IMR-90 (cell line): ENCODE measurements at regions not wholly inside any gene's neighbourhood (a gene's known extent, or its start where the extent isn't known, plus 50 kb on each side); places are given as distances from the start of the nearest gene placed in this dataset.

Experiments
- ATAC-seq: fragments of 200-7000 bp; cut with Tn5 transposase; 2 replicates; pipeline ENCODE4 v1.9.1; 2020; ENCODE audit warnings: low read depth, mild to moderate bottlenecking, moderate library complexity
- BruUV-seq: library from RNA; stranded (reverse); fragments of 400-500 nt; replicated peaks from 2 replicates; lab custom pipeline; 2021; lab: Mats Ljungman, UMichigan
- CTCF ChIA-PET: fragments of 300-600 bp; formaldehyde crosslinking; extraction: SDS; loops from one replicate; lab custom pipeline; 2021; ENCODE audit warnings: antibody characterized with exemption; lab: Yijun Ruan, JAX
- POLR2A ChIA-PET: fragments of 300-600 bp; sonication (Branson Sonifier 250); formaldehyde crosslinking; loops from one replicate; lab custom pipeline; 2022; ENCODE audit warnings: antibody characterized with exemption; ENCODE audit not compliant: unreplicated experiment; lab: Charles Lee
- DNase-seq: peaks from one replicate; pipeline ENCODE4 v3.0.0; 2013
- H2AFZ ChIP-seq: replicated peaks from 2 replicates; pipeline ENCODE3; 2013; ENCODE audit warnings: low read length, mild to moderate bottlenecking; ENCODE audit not compliant: poor library complexity
- H2AK5ac ChIP-seq: 2 replicates; pipeline ENCODE4 v1.6.1; 2013; ENCODE audit warnings: low read depth, low read length, inconsistent platforms
- H2AK9ac ChIP-seq: replicated peaks from 2 replicates; pipeline ENCODE3; 2013; ENCODE audit warnings: mild to moderate bottlenecking, low read depth, low read length, moderate library complexity; ENCODE audit not compliant: poor library complexity
- H2BK120ac ChIP-seq: 2 replicates; pipeline ENCODE4 v1.6.1; 2013; ENCODE audit warnings: low read depth, low read length, inconsistent platforms
- H2BK15ac ChIP-seq: 3 replicates; pipeline ENCODE4 v1.6.1; 2013; ENCODE audit warnings: low read depth, low read length, inconsistent platforms
- H2BK20ac ChIP-seq: 2 replicates; pipeline ENCODE4 v1.6.1; 2013; ENCODE audit warnings: low read depth, mild to moderate bottlenecking, inconsistent platforms, low read length, moderate library complexity
- H2BK5ac ChIP-seq: 2 replicates; pipeline ENCODE4 v1.6.1; 2013; ENCODE audit warnings: mild to moderate bottlenecking, low read depth, low read length, inconsistent platforms; ENCODE audit not compliant: poor library complexity, severe bottlenecking
- H3K14ac ChIP-seq: replicated peaks from 2 replicates; pipeline ENCODE4 v1.6.1; 2013; ENCODE audit warnings: low read depth, low read length, inconsistent platforms
- H3K18ac ChIP-seq: 2 replicates; pipeline ENCODE4 v1.6.1; 2013; ENCODE audit warnings: low read depth, low read length, control low read depth
- H3K23ac ChIP-seq: 2 replicates; pipeline ENCODE4 v1.6.1; 2013; ENCODE audit warnings: low read depth, low read length, inconsistent platforms
- H3K27ac ChIP-seq: 2 replicates; pipeline ENCODE4 v1.5.1; 2013; ENCODE audit warnings: mild to moderate bottlenecking, control low read depth, low read length; ENCODE audit not compliant: insufficient read depth
- H3K27me3 ChIP-seq: 2 replicates; pipeline ENCODE4 v1.6.1; 2013; ENCODE audit warnings: low read length; ENCODE audit not compliant: control insufficient read depth, insufficient read depth
- H3K36me3 ChIP-seq: 2 replicates; pipeline ENCODE4 v1.6.1; 2013; ENCODE audit warnings: low read length, mixed read lengths; ENCODE audit not compliant: control insufficient read depth, insufficient read depth
- H3K4ac ChIP-seq: 2 replicates; pipeline ENCODE4 v1.6.1; 2013; ENCODE audit warnings: low read depth, low read length, inconsistent platforms
- H3K4me1 ChIP-seq: 2 replicates; pipeline ENCODE4 v1.6.1; 2013; ENCODE audit warnings: low read length, mixed read lengths; ENCODE audit not compliant: control insufficient read depth, insufficient read depth
- H3K4me2 ChIP-seq: 2 replicates; pipeline ENCODE4 v1.6.1; 2013; ENCODE audit warnings: low read depth, mild to moderate bottlenecking, control low read depth, low read length, moderate library complexity
- H3K4me3 ChIP-seq: 2 replicates; pipeline ENCODE4 v1.5.1; 2013; ENCODE audit warnings: low read depth, mild to moderate bottlenecking, control low read depth, low read length, moderate library complexity; ENCODE audit not compliant: insufficient read depth
- H3K56ac ChIP-seq: 2 replicates; pipeline ENCODE4 v1.6.1; 2013; ENCODE audit warnings: low read length, inconsistent platforms; ENCODE audit not compliant: insufficient read depth; ENCODE audit errors: extremely low read depth
- H3K79me1 ChIP-seq, 2 experiments: 2 replicates each; pipeline ENCODE4 v1.6.1; 2013; ENCODE audit warnings: low read length in 2 of 2, inconsistent platforms in 1 of 2, low read depth in 1 of 2
- H3K9ac ChIP-seq: 2 replicates; pipeline ENCODE4 v1.6.1; 2013; ENCODE audit warnings: low read depth, low read length, control low read depth
- H3K9me1 ChIP-seq: 2 replicates; pipeline ENCODE4 v1.6.1; 2013; ENCODE audit warnings: low read length, inconsistent platforms; ENCODE audit not compliant: insufficient read depth
- H3K9me3 ChIP-seq: 2 replicates; pipeline ENCODE4 v1.6.1; 2013; ENCODE audit warnings: low read length; ENCODE audit not compliant: control insufficient read depth, insufficient read depth
- H4K20me1 ChIP-seq: 2 replicates; pipeline ENCODE4 v1.6.1; 2013; ENCODE audit warnings: low read length, inconsistent platforms; ENCODE audit not compliant: insufficient read depth
- H4K5ac ChIP-seq: 2 replicates; pipeline ENCODE4 v1.6.1; 2013; ENCODE audit warnings: mild to moderate bottlenecking, low read depth, low read length, control low read depth
- H4K8ac ChIP-seq, 2 experiments: 2 replicates each; pipeline ENCODE4 v1.6.1; 2013; ENCODE audit warnings: low read depth in 2 of 2, low read length in 2 of 2, control low read depth in 1 of 2, inconsistent platforms in 1 of 2
- H4K91ac ChIP-seq: 2 replicates; pipeline ENCODE4 v1.6.1; 2013; ENCODE audit warnings: low read depth, low read length, inconsistent platforms; ENCODE audit not compliant: insufficient read depth
- BHLHE40 ChIP-seq: fragments of 150-350 bp; IDR thresholded peaks from 2 replicates; pipeline ENCODE4 v1.6.1; 2016; ENCODE audit warnings: mild to moderate bottlenecking, low read depth, low read length
- CEBPB ChIP-seq: IDR thresholded peaks from 2 replicates; pipeline ENCODE4 v1.6.1; 2012; ENCODE audit warnings: low read depth, low read length, improper control_type of control experiment
- CHD1 ChIP-seq: IDR thresholded peaks from 2 replicates; pipeline ENCODE4 v1.6.1; 2012; ENCODE audit warnings: low read depth, low read length, improper control_type of control experiment
- CTCF ChIP-seq: conservative IDR thresholded peaks from 2 replicates; pipeline ENCODE4 v1.5.1; 2012; ENCODE audit warnings: mild to moderate bottlenecking, low read depth, low read length, improper control_type of control experiment
- ELK1 ChIP-seq: fragments of 150-350 bp; IDR thresholded peaks from 2 replicates; pipeline ENCODE4 v1.6.1; 2016; ENCODE audit warnings: low read depth, mild to moderate bottlenecking, low read length, moderate library complexity, borderline replicate concordance
- FOS ChIP-seq: fragments of 150-350 bp; IDR thresholded peaks from 2 replicates; pipeline ENCODE4 v1.6.1; 2016; ENCODE audit warnings: low read depth, low read length
- MAFK ChIP-seq: IDR thresholded peaks from 2 replicates; pipeline ENCODE4 v1.6.1; 2012; ENCODE audit warnings: low read depth, low read length, improper control_type of control experiment
- MAZ ChIP-seq: IDR thresholded peaks from 2 replicates; pipeline ENCODE4 v1.6.1; 2012; ENCODE audit warnings: low read depth, mild to moderate bottlenecking, low read length, improper control_type of control experiment, moderate library complexity, borderline replicate concordance
- MXI1 ChIP-seq: IDR thresholded peaks from 2 replicates; pipeline ENCODE4 v1.6.1; 2012; ENCODE audit warnings: low read depth, mild to moderate bottlenecking, low read length, moderate library complexity, borderline replicate concordance
- NFE2L2 ChIP-seq: fragments of 150-350 bp; IDR thresholded peaks from 2 replicates; pipeline ENCODE4 v1.6.1; 2016; ENCODE audit warnings: low read depth, mild to moderate bottlenecking, low read length
- RAD21 ChIP-seq: IDR thresholded peaks from 2 replicates; pipeline ENCODE4 v1.6.1; 2012; ENCODE audit warnings: low read length, improper control_type of control experiment
- RCOR1 ChIP-seq: IDR thresholded peaks from 2 replicates; pipeline ENCODE4 v1.6.1; 2012; ENCODE audit warnings: mild to moderate bottlenecking, low read length, improper control_type of control experiment; ENCODE audit not compliant: insufficient replicate concordance
- RFX5 ChIP-seq: IDR thresholded peaks from 2 replicates; pipeline ENCODE4 v1.8.0; 2012; ENCODE audit warnings: low read depth, mild to moderate bottlenecking, low read length, moderate library complexity
- SMC3 ChIP-seq: fragments of 150-350 bp; IDR thresholded peaks from 2 replicates; pipeline ENCODE4 v1.6.1; 2016; ENCODE audit warnings: low read depth, mild to moderate bottlenecking, antibody characterized with exemption, low read length, moderate library complexity
- USF2 ChIP-seq: fragments of 150-350 bp; IDR thresholded peaks from 2 replicates; pipeline ENCODE4 v1.6.1; 2017; ENCODE audit warnings: mild to moderate bottlenecking, antibody characterized with exemption, low read length, low read depth
- WGBS, 2 experiments: methylation state at CpG; one replicate each; pipeline versions ENCODE4 v1.1.5 to v1.1.7; 2013; ENCODE audit warnings: missing lambda C conversion rate in 2 of 2; ENCODE audit not compliant: insufficient read length in 1 of 2; ENCODE audit errors: extremely low coverage in 2 of 2; 5-methylcytosine and 5-hydroxymethylcytosine counted together
- dilution Hi-C: fragments of 300-500 bp; cut with HindIII; formaldehyde crosslinking; loops from one replicate; pipeline ENCODE4 v1.14.3; 2018; ENCODE audit warnings: low sequenced_read_pairs; ENCODE audit not compliant: unreplicated experiment
- in situ Hi-C: fragments of 300-500 bp; cut with MboI; formaldehyde crosslinking; loops from 3 replicates; pipeline ENCODE4 v1.14.3; 2019; ENCODE audit warnings: low sequenced_read_pairs, inconsistent platforms, mixed read lengths
- intact Hi-C: fragments of 100-400 bp; cut with micrococcal nuclease; formaldehyde crosslinking; loops from 2 replicates; pipeline ENCODE4 v1.10.0; 2022

- Histone ChIP-seq H3K9ac (no peak overlapping the region), H3K4me3 (no peak overlapping the region), H3K4me1 (peaks cover 9% of the 10 kb centered on the region), H3K18ac (no peak overlapping the region), H3K9me3 (no peaks in the 10 kb centered on the region), H4K8ac (no peak overlapping the region), H2AFZ (no peak overlapping the region), H3K9me1 (peaks cover 8% of the 10 kb centered on the region; the same call in 1 of the 2 replicates), H3K27me3 (no peaks in the 10 kb centered on the region), H4K5ac (no peak overlapping the region), H2BK120ac (no peak overlapping the region), H2BK15ac (no peak overlapping the region), H2AK9ac (no peak overlapping the region), H2BK5ac (no peak overlapping the region), H4K91ac (no peak overlapping the region), H3K79me1 (no peaks in the 10 kb centered on the region), H3K27ac (no peak overlapping the region), H3K4me2 (no peak overlapping the region), H2BK20ac (no peak overlapping the region), H2AK5ac (no peak overlapping the region), H3K4ac (no peak overlapping the region), H3K23ac (no peak overlapping the region), H3K14ac (no peak overlapping the region), H3K56ac (no peak overlapping the region), H4K20me1 (no peaks in the 10 kb centered on the region), H3K36me3 (no peaks in the 10 kb centered on the region)
- no peak for DNase-seq
- POLR2A ChIA-PET, result no interaction called here
- dilution Hi-C loops (no loop called here), in situ Hi-C loops (no loop called here), intact Hi-C loops (loop anchor here (10.0 kb wide), 2 partner anchors 250 to 280 kb away; no protein-coding TSS in a partner anchor)
- WGBS, 2 experiments, result no CpG with 5 or more reads among the region's 9 CpGs
- no peak for ATAC-seq
- BruUV-seq, result no TSS peak
- no peak for TF ChIP-seq MAFK
- TF ChIP-seq NFE2L2, result no peak
- no peak for TF ChIP-seq MAZ
- no peak for TF ChIP-seq CEBPB
- no peak for TF ChIP-seq MXI1
- TF ChIP-seq CTCF, result no peak
- no peak for TF ChIP-seq FOS
- no peak for TF ChIP-seq ELK1
- no peak for TF ChIP-seq RAD21
- no peak for TF ChIP-seq CHD1
- no peak for TF ChIP-seq USF2
- no peak for TF ChIP-seq SMC3
- TF ChIP-seq RFX5, result no peak
- no peak for TF ChIP-seq BHLHE40
- TF ChIP-seq RCOR1, result no peak
- CTCF ChIA-PET, result no interaction called here
Measured at GRCh38 chr4:152104901-152105357, 344.1 kb upstream of the GATB start.
